ENCODE measurements at regions not wholly inside any gene's neighbourhood (a gene's known extent, or its start where the extent isn't known, plus 50 kb on each side); places are given as distances from the start of the nearest gene placed in this dataset.

GRCh38 chr20:11212272-11212671 is 538.5 kb upstream of the JAG1 start:
- Histone ChIP-seq H3K4me3 (ENCODE audit: low read depth, low read length, poor library complexity, severe bottlenecking) (no peak overlapping the region), H3K79me2 (ENCODE audit: insufficient read depth, low read depth, low read length) (no peaks in the 10 kb centered on the region), H2AFZ (ENCODE audit: low read length) (no peak overlapping the region), H3K9me3 (ENCODE audit: low read length) (no peaks in the 10 kb centered on the region), H4K20me1 (ENCODE audit: insufficient read depth, low read length) (no peaks in the 10 kb centered on the region), H3K9me2 (ENCODE audit: insufficient read depth, low read length) (no peaks in the 10 kb centered on the region), H3K36me3 (ENCODE audit: insufficient read depth, low read length) (no peaks in the 10 kb centered on the region), H3K27ac (ENCODE audit: low read depth, low read length, poor library complexity, severe bottlenecking) (no peak overlapping the region), H3K4me2 (ENCODE audit: low read length) (no peak overlapping the region), H3K4me1 (ENCODE audit: insufficient read depth, low read length, poor library complexity, severe bottlenecking) (no peaks in the 10 kb centered on the region)
- no TSS peak for BruUV-seq (replicated peaks)
- intact Hi-C loops (cut with micrococcal nuclease; ENCODE audit: unreplicated experiment), result no loop called here
- DNase-seq (ENCODE audit: low spot score), result no peak
- TF ChIP-seq EZH2phosphoT487 (IDR thresholded peaks at IDR 0.05; ENCODE audit: borderline replicate concordance, low read depth, low read length) (no peak), CTCF (conservative IDR thresholded peaks at IDR 0.05; ENCODE audit: low read length) (no peak)
- ChIA-PET CTCF (ENCODE audit: unreplicated experiment) (no interaction called here), POLR2A (interaction anchor here (0.7 kb wide), 1 partner anchor 281 kb away, joined by 3 read pairs; no protein-coding TSS in a partner anchor)

- Histone ChIP-seq H3K79me2 (ENCODE audit: insufficient read depth, low read depth, low read length) (no peaks in the 10 kb centered on the region), H3K4me2 (ENCODE audit: low read length) (no peak overlapping the region), H4K20me1 (ENCODE audit: insufficient read depth, low read length) (no peaks in the 10 kb centered on the region), H2AFZ (ENCODE audit: low read length) (no peak overlapping the region), H3K9me3 (ENCODE audit: low read length) (no peaks in the 10 kb centered on the region), H3K4me1 (ENCODE audit: insufficient read depth, low read length, poor library complexity, severe bottlenecking) (no peaks in the 10 kb centered on the region), H3K36me3 (ENCODE audit: insufficient read depth, low read length) (no peaks in the 10 kb centered on the region), H3K4me3 (ENCODE audit: low read depth, low read length, poor library complexity, severe bottlenecking) (no peak overlapping the region), H3K9me2 (ENCODE audit: insufficient read depth, low read length) (no peaks in the 10 kb centered on the region), H3K27ac (ENCODE audit: low read depth, low read length, poor library complexity, severe bottlenecking) (no peak overlapping the region)
- no peak for DNase-seq (ENCODE audit: low spot score)
- ChIA-PET POLR2A (interaction anchor here (0.7 kb wide), 1 partner anchor 282 kb away, joined by 3 read pairs; no protein-coding TSS in a partner anchor), CTCF (ENCODE audit: unreplicated experiment) (no interaction called here)
- TF ChIP-seq EZH2phosphoT487 (IDR thresholded peaks at IDR 0.05; ENCODE audit: borderline replicate concordance, low read depth, low read length), result no peak
- TF ChIP-seq CTCF (conservative IDR thresholded peaks at IDR 0.05; ENCODE audit: low read length), result no peak
- intact Hi-C loops (cut with micrococcal nuclease; ENCODE audit: unreplicated experiment), result no loop called here
- BruUV-seq (replicated peaks), result no TSS peak
Measured at GRCh38 chr20:11212902-11213301, 539.1 kb upstream of the JAG1 start.

GRCh38 chr20:11214256-11214840 is 540.5 kb upstream of the JAG1 start:
- Histone ChIP-seq H3K4me1 (ENCODE audit: insufficient read depth, low read length, poor library complexity, severe bottlenecking) (no peaks in the 10 kb centered on the region), H3K79me2 (ENCODE audit: insufficient read depth, low read depth, low read length) (no peaks in the 10 kb centered on the region), H3K9me2 (ENCODE audit: insufficient read depth, low read length) (no peaks in the 10 kb centered on the region), H3K4me3 (ENCODE audit: low read depth, low read length, poor library complexity, severe bottlenecking) (no peak overlapping the region), H2AFZ (ENCODE audit: low read length) (no peak overlapping the region), H3K27ac (ENCODE audit: low read depth, low read length, poor library complexity, severe bottlenecking) (no peak overlapping the region), H3K36me3 (ENCODE audit: insufficient read depth, low read length) (no peaks in the 10 kb centered on the region), H4K20me1 (ENCODE audit: insufficient read depth, low read length) (no peaks in the 10 kb centered on the region), H3K4me2 (ENCODE audit: low read length) (no peak overlapping the region), H3K9me3 (ENCODE audit: low read length) (no peaks in the 10 kb centered on the region)
- intact Hi-C loops (cut with micrococcal nuclease; ENCODE audit: unreplicated experiment), result no loop called here
- ChIA-PET POLR2A (no interaction called here), CTCF (ENCODE audit: unreplicated experiment) (no interaction called here)
- DNase-seq (ENCODE audit: low spot score), result no peak
- no TSS peak for BruUV-seq (replicated peaks)
- TF ChIP-seq EZH2phosphoT487 (IDR thresholded peaks at IDR 0.05; ENCODE audit: borderline replicate concordance, low read depth, low read length), result no peak
- no peak for TF ChIP-seq CTCF (conservative IDR thresholded peaks at IDR 0.05; ENCODE audit: low read length)
